ENCODE measurements at regions not wholly inside any gene's neighbourhood (a gene's known extent, or its start where the extent isn't known, plus 50 kb on each side); places are given as distances from the start of the nearest gene placed in this dataset.
"Not testable (repeated sequence)": the region's sequence is repeated elsewhere in the genome, so short reads cannot be mapped to it uniquely, and the experiment has no call there.

GRCh38 chr6:100322886-100323285, 141.8 kb downstream of the SIM1 start:
- DNase-seq = no peak

- no peak for DNase-seq
Observed at GRCh38 chr6:100320686-100321085, 144.0 kb downstream of the SIM1 start.

GRCh38 chr6:100317031-100317430, 147.7 kb downstream of the SIM1 start:
- no peak for DNase-seq

GRCh38 chr6:100314186-100314585, 150.5 kb downstream of the SIM1 start:
- no peak for DNase-seq

GRCh38 chr6:100311707-100312251, 152.9 kb downstream of the SIM1 start:
- no peak for DNase-seq

GRCh38 chr6:100309174-100309573, 155.5 kb downstream of the SIM1 start:
- DNase-seq = no peak

- DNase-seq = no peak
Observed at GRCh38 chr6:100307561-100307960, 157.2 kb downstream of the SIM1 start.

- DNase-seq = no peak
Observed at GRCh38 chr6:100305209-100305869, 159.4 kb downstream of the SIM1 start.

- DNase-seq = no peak
Observed at GRCh38 chr6:100304575-100304974, 160.1 kb downstream of the SIM1 start.

- no peak for DNase-seq
Observed at GRCh38 chr6:100301731-100302130, 163.0 kb downstream of the SIM1 start.

GRCh38 chr6:100300221-100300736, 164.4 kb downstream of the SIM1 start:
- DNase-seq = no peak

GRCh38 chr6:100296810-100297544, 167.7 kb downstream of the SIM1 start:
- DNase-seq = no peak

GRCh38 chr6:100295172-100295571, 169.5 kb downstream of the SIM1 start:
- DNase-seq = not testable (repeated sequence)

- no peak for DNase-seq
Observed at GRCh38 chr6:100289285-100289684, 175.4 kb downstream of the SIM1 start.

GRCh38 chr6:100288311-100288710, 176.4 kb downstream of the SIM1 start:
- DNase-seq = no peak

GRCh38 chr6:100283285-100283684, 181.4 kb downstream of the SIM1 start:
- DNase-seq = no peak

GRCh38 chr6:100281471-100281901, 183.2 kb downstream of the SIM1 start:
- DNase-seq = no peak

- no peak for DNase-seq
Observed at GRCh38 chr6:100276311-100277057, 188.2 kb downstream of the SIM1 start.

- no peak for DNase-seq
Observed at GRCh38 chr6:100274147-100274546, 190.6 kb downstream of the SIM1 start.

- DNase-seq = no peak
Observed at GRCh38 chr6:100271625-100272024, 193.1 kb downstream of the SIM1 start.

GRCh38 chr6:100271202-100271601, 193.5 kb downstream of the SIM1 start:
- no peak for DNase-seq

GRCh38 chr6:100269189-100269588, 195.5 kb downstream of the SIM1 start:
- DNase-seq = no peak

GRCh38 chr6:100268326-100268725, 196.4 kb downstream of the SIM1 start:
- DNase-seq = no peak
